Superior temporal gyrus (tissue), 1 donor: ENCODE measurements at regions not wholly inside any gene's neighbourhood (a gene's known extent, or its start where the extent isn't known, plus 50 kb on each side); places are given as distances from the start of the nearest gene placed in this dataset.
"Not testable (repeated sequence)": the region's sequence is repeated elsewhere in the genome, so short reads cannot be mapped to it uniquely, and the experiment has no call there.

Source experiments
- DNase-seq: peaks from one replicate; pipeline ENCODE4 v3.0.0-alpha.2; 2016; ENCODE audit errors: extremely low spot score

DNA sequence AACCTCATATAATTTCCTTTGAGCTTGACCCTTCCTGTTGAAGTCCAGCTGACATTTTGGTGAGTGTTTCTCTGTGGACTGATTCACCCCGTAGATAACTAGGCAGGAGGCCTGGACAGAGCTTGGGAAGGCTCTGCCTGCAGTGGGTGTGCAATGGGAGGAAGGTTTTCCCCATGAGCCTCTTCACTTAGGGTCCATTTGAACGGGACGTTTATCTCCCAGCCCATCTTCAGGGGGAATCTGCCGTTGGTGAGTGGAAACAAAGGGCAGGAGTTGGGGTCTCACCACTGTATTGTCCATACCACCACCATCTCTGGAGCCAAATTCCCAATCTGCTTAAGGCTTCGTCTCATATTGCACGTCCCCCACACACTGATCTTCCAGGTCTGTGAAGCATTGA lies 825.6 kb upstream of the TPTE start:
- DNase-seq, result not testable (repeated sequence)

DNA sequence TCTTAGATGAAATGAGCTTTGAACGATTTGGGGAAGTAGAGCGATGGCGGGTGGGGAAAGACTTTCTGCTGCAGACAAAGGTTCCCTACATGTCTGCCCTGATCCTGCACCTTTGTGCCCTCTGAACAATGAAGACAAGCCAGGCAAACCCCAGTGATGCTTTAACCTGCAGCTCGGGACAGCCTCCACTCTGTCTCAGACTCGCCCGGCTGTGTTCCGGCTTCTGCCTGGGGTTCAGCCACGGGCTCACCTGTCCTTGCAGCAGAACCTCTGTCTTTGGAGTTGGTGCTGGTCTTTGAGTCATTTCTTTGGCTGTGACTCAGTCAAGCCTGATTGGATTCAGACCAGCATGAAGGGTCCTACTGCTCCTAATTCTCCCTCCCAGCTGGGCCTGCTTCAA lies 823.6 kb upstream of the TPTE start:
- not testable (repeated sequence) for DNase-seq

DNA sequence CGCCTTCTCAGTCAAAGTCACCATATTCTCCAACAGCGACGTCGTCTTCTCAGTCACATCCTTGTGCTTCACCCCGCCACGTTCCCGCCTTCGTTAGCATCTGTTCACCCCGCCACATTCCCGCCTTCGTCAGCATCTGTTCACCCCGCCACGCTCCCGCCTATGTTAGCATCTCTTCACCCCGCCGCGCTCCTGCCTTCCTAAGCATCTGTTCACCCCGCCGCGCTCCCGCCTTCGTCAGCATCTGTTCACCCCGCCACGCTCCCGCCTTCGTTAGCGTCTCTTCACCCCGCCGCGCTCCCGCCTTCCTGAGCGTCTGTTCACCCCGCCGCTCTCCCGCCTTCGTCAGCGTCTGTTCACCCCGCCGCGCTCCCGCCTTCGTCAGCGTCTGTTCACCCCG lies 816.4 kb upstream of the TPTE start:
- DNase-seq, result not testable (repeated sequence)

DNA sequence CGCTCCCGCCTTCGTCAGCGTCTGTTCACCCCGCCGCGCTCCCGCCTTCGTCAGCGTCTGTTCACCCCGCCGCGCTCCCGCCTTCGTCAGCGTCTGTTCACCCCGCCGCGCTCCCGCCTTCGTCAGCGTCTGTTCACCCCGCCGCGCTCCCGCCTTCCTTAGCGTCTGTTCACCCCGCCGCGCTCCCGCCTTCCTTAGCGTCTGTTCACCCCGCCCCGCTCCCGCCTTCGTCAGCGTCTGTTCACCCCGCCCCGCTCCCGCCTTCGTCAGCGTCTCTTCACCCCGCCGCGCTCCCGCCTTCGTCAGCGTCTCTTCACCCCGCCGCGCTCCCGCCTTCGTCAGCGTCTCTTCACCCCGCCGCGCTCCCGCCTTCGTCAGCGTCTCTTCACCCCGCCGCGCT lies 815.9 kb upstream of the TPTE start:
- DNase-seq, result not testable (repeated sequence)

DNA sequence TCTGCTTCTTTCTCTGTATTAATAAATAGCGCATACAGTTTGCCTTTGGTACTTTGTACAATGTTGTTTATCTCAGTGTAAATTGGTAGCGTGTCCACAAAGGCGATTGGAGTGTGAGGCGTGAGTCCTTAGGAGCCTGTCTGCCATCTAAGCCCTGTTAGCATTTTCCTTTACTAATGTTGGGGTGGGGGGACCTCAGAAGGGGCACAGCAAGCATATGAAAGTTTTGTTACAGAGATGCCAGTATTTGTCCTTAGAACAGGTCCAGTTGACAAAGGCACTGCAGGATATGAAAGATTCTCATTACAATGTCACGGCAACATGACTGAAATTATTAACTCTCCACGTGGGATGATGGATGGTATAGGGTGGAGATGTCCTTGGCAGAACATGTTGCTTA lies 796.8 kb upstream of the TPTE start:
- DNase-seq, result not testable (repeated sequence)

DNA sequence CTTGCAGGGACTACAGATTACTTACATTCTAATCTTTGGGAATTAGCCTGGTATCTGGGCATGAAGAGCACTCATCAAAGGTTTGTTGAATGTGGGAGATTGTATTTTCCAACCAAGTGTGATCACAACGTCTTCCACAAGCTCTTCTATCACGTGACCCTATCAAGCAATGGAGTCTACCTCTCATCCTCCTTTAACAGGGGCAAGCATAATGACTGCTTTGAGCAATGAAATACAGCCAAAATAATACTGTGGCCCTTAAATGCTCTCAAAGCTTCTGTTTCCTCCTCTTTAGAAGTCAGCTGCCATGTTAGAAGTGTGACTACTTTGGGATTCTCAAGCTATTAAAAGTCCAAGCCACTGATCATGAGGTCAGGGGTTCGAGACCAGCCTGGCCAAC lies 794.2 kb upstream of the TPTE start:
- not testable (repeated sequence) for DNase-seq

DNA sequence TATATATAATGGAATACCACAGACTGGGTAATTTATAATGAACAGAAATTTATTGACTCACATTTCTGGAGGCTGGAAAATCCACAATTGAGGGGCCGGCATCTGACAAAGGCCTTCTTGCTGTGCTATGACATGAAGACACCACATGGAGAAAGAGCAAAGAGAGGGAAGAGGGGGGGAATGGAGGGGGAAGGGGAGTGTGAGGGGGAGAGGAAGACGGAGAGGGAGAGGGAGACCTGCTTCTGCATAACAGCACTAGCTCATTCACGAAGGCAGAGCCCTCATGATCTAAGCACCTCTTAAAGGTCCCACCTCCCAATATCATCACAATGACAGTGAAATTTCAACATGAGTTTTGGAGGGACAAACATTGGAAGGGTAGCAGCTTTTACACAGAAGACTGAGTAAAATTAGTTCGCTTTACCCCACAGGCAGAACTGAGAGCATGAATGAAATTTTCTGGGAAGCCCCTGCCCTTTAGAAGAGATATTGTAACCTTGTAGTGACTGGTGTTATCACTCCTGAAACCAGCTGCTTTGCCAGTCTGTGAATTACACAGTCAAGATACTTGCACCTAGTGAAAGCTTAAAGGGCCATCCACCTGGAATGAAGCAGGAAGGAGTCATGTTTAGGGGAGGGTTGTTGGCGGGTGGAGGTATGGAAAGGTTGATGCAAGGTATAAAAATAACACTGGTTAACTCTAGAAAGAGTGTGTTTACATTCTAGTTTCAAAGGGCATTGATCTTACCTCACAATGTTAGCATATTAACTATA lies 793.0 kb upstream of the TPTE start:
- DNase-seq, result not testable (repeated sequence)

DNA sequence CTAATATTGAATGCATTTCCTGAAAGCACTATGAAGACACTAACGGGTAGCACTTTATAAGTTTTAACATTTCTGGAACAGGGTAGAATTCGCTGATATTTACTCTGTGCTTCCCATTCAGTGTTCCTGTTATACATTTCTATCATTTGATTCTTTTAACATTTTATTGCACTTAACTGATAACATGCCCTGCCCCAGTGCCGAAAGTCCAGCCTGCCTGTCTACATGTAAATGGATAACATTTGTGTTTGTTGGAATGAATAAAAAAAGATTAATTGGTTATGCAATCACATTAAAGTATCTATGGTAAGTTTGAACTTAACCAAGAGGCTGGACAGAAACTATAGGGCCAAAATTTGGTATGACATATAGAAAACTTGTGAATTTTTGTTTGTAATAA lies 790.5 kb upstream of the TPTE start:
- no peak for DNase-seq

DNA sequence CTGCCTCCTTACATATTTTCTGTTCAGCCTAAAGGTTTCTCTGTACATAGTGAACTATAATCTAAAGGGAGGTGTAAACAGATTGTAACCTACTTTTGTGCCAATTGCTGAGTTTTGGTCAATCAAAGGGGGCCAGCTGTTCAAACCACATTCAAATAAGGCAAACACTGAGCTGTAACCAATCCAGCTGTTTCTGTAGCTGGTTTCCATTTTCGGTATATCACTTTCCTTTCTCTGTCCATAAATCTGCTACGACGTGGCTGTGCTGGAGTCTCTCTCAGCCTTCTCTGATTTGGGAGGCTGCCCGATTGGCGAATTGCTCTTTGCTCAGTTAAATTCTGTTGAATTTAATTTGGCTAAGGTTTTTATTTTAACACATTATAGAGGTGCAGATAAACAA lies 790.1 kb upstream of the TPTE start:
- DNase-seq, result not testable (repeated sequence)

DNA sequence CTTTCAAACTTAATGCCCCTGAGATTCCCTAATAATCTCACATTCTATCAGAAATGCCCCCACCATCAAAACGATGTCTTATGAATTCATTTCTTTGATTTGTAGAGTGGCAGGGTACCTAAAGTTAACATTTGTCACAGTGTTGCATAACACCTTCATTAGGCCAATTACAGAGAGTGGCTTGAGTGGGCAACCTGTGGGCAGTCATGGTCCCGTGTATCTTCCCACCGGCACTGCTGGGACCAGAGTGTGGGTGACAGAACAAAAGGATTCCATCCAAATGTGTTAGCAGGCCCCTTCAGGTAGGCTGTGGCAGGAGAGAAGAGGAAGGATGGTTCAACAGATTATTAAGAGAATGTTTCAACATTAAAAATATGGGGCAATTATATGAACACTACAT lies 788.8 kb upstream of the TPTE start:
- not testable (repeated sequence) for DNase-seq

DNA sequence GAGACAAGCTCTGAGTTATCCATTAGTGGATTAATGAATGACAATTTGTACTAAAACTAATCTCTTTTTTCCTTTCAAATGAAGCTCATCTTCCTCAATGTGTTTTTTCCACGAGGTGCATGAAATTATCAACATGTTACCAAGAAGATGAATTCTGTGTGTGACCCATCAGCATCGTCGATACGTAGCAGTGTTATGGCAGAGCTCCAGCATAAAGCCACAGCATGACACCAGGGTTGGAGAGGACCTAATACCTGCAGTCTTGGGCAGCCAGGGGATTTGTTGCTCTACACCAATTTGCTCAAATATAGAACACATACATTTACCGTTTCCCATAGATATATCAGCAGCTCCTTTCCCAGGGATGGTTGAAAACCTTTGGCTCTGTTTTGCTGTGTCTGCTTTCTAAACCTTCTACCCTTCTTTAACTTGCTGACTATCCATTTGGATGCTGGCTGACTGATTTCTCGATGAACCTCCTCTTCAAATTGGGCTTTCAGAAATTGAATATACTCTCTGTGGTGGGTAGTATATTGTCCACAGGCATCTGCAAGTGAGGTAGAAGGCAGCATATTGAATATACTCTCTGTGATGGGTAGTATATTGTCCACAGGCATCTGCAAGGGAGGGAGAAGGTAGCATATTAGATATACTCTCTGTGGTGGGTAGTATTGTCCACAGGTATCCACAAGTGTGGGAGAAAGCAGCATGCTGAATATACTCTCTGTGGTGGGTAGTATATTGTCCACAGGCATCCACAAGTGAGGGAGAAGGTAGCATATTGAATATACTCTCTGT lies 787.4 kb upstream of the TPTE start:
- not testable (repeated sequence) for DNase-seq

DNA sequence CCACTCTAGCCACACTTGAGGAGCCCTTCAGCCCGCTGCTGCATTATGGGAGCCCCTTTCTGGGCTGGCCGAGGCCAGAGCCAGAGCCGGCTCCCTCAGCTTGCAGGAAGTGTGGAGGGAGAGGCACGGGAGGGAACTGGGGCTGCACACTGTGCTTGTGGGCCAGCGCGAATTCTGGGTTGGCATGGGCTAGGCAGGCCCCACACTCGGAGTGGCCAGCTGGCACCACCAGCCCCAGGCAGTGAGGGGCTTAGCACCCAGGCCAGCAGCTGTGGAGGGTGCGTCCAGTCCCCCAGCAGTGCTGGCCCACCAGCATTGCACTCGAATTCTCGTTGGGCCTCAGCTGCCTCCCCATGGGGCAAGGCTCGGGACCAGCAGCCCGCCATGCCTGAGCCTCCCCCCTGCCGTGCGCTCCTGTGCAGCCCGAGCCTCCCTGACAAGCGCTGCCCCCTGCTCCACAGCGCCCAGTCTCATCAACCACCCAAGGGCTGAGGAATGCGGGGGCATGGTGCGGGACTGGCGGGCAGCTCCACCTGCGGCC lies 785.9 kb upstream of the TPTE start:
- no peak for DNase-seq

DNA sequence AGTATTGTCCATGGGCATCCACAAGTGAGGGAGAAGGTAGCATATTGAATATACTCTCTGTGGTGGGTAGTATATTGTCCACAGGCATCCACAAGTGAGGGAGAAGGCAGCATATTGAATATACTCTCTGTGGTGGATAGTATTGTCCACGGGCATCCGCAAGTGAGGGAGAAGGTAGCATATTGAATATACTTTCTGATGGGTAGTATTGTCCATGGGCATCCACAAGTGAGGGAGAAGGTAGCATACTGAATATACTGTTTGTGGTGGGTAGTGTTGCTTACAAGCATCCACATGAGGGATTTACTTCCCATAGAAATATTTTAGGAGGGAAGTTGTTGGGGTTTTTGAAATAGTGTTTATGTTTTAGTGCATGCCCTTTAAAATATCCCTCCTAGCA lies 784.1 kb upstream of the TPTE start:
- not testable (repeated sequence) for DNase-seq

DNA sequence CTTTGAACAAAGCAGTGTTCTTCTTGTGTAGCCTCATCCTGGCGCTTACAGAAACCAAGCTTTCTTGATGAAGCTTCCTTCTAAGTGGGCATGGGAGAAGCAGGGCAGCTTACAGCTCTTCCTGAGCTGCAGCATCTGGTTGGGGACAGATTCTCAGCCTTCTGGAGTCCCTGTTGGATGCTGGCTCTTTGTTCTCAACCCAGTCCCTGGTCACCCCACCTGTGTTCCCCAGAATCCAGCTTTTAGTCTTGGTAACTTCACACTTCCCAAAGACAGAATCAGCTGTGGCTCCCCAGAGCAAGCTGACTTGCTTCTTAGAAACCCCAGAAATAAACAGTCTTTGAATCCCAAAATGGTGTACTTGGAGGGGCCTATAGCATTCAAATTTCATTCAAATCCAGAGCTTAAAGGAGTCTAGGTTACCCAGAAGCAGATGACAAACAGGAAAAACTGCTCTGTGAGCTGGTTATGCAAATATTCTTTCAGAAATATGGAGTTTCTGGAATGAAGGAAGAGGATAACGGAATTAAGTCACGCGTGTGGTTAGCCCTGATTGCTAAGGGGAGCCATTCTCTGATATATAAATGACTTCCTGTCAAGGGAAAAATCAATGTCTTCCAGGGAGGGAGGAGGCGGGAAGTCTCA lies 783.4 kb upstream of the TPTE start:
- DNase-seq, result not testable (repeated sequence)

DNA sequence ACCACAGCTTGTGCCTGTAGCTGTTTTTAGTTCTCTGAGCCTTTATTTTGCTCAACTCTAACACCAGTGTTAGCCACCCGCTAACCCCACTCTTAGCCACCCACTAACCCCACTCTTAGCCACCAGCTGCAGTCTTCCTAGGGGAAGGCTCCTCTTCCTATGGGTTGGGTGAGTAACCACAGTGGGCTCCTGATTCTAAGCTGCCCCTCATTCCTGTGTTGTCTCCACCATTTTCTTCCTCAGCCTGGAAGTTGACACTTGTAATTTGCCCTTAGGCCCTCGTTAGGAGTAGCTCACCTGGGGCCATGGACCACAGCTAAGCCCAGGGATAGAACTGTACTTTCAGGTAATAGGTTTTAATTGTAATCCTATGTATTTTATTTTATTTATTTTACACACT lies 782.9 kb upstream of the TPTE start:
- DNase-seq, result no peak

DNA sequence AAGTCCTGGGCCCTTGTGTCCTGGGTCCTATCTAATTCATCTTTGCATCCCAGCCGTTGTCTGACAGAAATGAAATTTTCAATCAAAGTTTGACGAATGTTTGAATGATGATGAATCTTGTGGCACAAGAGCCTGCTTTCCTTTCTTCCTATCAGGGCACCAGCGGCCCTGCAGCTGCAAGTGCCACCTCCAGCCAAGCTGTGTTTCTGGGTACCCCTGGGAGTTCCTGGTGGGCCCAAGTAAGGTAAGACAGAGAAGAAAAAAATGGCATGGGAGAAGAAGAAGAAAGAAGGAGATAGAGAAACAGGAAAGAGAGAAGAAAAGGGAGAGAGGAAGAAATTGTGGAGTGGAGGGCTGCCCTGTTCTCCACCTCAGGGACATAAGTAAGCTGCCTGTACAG lies 782.1 kb upstream of the TPTE start:
- no peak for DNase-seq

DNA sequence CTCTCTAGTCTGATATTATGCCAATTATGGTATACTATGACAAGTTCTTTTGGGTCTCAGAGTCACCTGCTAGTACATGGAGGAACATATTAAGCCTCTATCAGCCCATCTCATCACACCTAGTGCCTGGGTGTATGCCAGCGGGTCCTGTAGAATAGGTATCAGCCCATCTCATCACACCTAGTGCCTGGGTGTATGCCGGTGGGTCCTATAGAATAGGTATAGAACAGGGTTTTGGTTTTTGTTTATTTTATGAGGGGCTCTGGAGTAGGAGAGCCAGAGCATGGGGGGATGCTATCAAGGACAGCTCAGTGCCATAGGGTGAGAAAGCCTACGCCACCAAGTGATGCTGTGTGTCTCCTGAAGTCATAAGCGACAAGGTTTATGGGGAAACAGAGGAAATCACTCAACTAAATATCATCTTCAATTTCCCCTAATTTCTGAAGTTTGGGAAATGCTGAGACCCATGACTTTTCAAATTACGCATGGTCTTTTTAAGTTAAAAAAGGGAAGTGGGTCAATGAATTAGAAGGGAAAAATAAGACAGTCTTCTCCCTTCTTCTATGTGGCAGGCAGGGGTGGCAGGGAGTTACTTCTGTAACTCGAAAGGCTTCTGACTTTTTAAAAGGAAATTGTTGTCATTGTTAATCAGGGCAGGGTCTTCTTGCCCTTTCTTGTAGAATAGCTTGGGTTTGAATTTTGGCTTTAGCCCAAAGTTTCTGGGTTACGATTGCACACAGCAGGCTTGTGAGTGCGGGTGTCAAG lies 781.0 kb upstream of the TPTE start:
- DNase-seq, result not testable (repeated sequence)

DNA sequence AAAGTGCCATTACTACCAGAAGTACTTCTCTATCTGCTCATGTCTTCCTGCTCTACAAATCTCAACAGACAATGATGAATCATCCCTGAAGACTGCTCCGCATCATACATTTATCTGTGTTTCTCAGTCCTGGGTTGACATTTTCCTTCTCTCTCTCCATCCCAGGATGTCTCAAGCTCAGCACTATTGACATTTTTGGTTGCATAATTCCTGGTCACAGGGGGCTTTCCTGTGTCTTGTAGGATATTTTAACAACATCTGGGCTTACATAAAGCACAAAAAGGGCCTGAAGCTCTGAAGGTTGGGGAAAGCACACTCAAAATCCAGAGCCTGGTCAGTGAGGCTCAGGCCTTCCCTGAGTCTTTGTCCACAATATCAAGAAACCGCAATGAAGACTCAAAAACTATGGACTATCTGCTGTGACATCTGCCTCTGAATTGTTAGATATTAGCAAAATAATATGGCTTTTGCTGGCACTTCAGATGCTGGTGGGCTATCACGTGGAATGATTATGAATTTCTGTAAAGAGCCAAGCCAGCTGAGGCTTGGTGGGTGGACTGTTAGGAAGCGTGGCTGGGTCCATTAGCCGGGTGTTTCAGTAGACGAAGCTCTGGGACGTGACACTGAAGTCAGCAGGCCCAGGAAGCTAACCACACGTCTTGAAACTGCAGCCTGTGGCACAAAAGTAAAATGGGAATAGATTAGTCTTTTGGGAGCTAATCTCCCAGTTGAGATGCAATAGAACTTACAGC lies 780.2 kb upstream of the TPTE start:
- not testable (repeated sequence) for DNase-seq

DNA sequence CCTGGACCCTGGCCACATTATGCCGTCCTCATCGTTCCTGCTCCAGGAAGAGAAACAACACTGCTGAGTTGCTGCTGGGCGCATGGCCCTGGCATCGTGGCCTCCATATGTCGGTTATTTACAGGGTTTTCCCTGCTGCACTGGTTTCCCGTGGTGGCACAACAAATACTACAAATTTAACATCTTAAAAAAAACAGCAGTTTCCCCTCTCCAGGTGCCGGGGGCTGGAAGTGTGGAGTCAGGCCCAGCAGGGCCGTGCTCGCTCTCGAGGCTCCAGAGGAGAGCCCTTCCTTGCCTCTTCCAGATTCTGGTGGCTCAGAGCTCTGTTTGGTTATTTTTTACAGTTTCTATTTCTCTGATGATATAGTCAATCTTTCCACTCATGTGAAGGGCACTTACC lies 777.8 kb upstream of the TPTE start:
- DNase-seq, result not testable (repeated sequence)

DNA sequence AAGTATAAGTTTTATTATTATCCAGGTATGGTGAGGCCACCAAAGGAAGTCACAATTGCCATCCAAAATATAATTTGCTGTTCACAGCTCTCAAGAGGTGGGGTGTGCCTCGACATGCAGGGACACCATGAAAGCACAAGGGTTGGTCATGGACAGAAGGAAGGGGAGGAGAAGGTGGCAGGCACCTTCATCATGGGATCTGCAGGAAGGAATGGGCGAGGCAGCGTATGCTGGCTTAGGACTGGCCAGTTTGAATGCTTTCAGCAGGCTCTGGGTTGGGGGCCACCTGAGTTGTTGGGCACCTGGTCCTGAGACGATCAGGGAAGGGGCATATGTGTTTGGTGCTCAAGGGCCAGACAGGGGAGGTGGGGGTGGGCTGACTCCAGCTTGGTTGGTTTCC lies 777.2 kb upstream of the TPTE start:
- not testable (repeated sequence) for DNase-seq

DNA sequence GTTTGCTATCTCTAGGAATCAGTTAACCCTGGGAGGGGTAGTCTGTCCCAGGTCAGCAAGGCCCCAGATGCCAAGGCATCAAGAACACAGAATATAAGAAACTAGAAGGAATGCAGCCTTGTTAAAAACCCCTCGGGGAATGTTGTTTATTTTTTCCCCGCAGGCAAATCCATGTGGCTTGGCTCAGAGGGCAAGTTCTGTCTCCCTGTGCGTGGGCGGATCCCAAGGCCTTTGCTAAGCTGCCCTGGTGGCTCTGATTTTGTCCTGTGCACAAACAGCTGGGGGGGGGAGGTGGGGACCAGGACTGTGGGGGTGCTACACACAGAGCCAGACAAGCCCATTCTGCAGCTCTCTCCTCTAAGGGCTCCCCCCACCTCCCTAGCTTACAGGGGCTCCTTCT lies 776.8 kb upstream of the TPTE start:
- DNase-seq, result not testable (repeated sequence)
